ENCODE measurements at regions not wholly inside any gene's neighbourhood (a gene's known extent, or its start where the extent isn't known, plus 50 kb on each side); places are given as distances from the start of the nearest gene placed in this dataset.

GRCh38 chr1:73162564-73162963 lies 880.2 kb upstream of the NEGR1 start:
- H3K4me1 ChIP-seq, result peaks cover 0 to 11% (median 0%) of the 10 kb centered on the region in 10 experiments; a peak in 3 of 20 replicates
- no peaks in the 10 kb centered on the region for H3K27me3 ChIP-seq
- no peaks in the 10 kb centered on the region for H3K36me3 ChIP-seq
- no peaks in the 10 kb centered on the region for H4K20me1 ChIP-seq
- no peak overlapping the region for H3K27ac ChIP-seq
- TF ChIP-seq Cebpa-rat (IDR thresholded peaks at IDR 0.05), result no peak
- H3K9me3 ChIP-seq (replicated peaks in 1 of 11), result no peaks in the 10 kb centered on the region
- no peak overlapping the region for H3K4me3 ChIP-seq
- no peak overlapping the region for H3K9ac ChIP-seq
- H3K4me2 ChIP-seq, result 0 out of 22 replicates have a peak overlapping the region, but pooled peaks of 1 of the 11 experiments have one; percentile 5

- TF ChIP-seq Cebpa-rat (IDR thresholded peaks at IDR 0.05), result no peak
- Histone ChIP-seq H3K4me3 (no peak overlapping the region), H3K27ac (no peak overlapping the region), H3K9ac (no peak overlapping the region), H3K36me3 (no peaks in the 10 kb centered on the region), H3K4me1 (peaks cover 0 to 11% (median 0%) of the 10 kb centered on the region in 10 experiments; a peak in 3 of 20 replicates), H3K27me3 (no peaks in the 10 kb centered on the region), H3K4me2 (no peak overlapping the region), H4K20me1 (no peaks in the 10 kb centered on the region), H3K9me3 (replicated peaks in 1 of 11) (no peaks in the 10 kb centered on the region)
Observed at GRCh38 chr1:73161418-73161817, 879.1 kb upstream of the NEGR1 start.

GRCh38 chr1:73160759-73161158 lies 878.4 kb upstream of the NEGR1 start:
- Histone ChIP-seq H3K36me3 (no peaks in the 10 kb centered on the region), H4K20me1 (no peaks in the 10 kb centered on the region), H3K4me3 (no peak overlapping the region), H3K9me3 (replicated peaks in 1 of 11) (no peaks in the 10 kb centered on the region), H3K4me1 (peaks cover 0 to 11% (median 0%) of the 10 kb centered on the region in 10 experiments; a peak in 3 of 20 replicates), H3K4me2 (no peak overlapping the region), H3K9ac (no peak overlapping the region), H3K27me3 (no peaks in the 10 kb centered on the region), H3K27ac (no peak overlapping the region)
- no peak for TF ChIP-seq Cebpa-rat (IDR thresholded peaks at IDR 0.05)

- H3K4me3 ChIP-seq, result no peak overlapping the region
- H3K9me3 ChIP-seq (replicated peaks in 1 of 11), result no peaks in the 10 kb centered on the region
- H3K9ac ChIP-seq, result no peak overlapping the region
- no peak overlapping the region for H3K27ac ChIP-seq
- H4K20me1 ChIP-seq, result no peaks in the 10 kb centered on the region
- TF ChIP-seq Cebpa-rat (IDR thresholded peaks at IDR 0.05), result no peak
- H3K4me1 ChIP-seq, result no peaks in the 10 kb centered on the region
- H3K27me3 ChIP-seq, result no peaks in the 10 kb centered on the region
- no peaks in the 10 kb centered on the region for H3K36me3 ChIP-seq
- no peak overlapping the region for H3K4me2 ChIP-seq
Observed at GRCh38 chr1:73144311-73144710, 862.0 kb upstream of the NEGR1 start.

- no peak overlapping the region for H3K4me2 ChIP-seq
- H3K9me3 ChIP-seq (replicated peaks in 1 of 11), result no peaks in the 10 kb centered on the region
- H3K36me3 ChIP-seq, result no peaks in the 10 kb centered on the region
- no peaks in the 10 kb centered on the region for H3K4me1 ChIP-seq
- no peaks in the 10 kb centered on the region for H4K20me1 ChIP-seq
- H3K27ac ChIP-seq, result no peak overlapping the region
- H3K9ac ChIP-seq, result no peak overlapping the region
- no peak for TF ChIP-seq Cebpa-rat (IDR thresholded peaks at IDR 0.05)
- no peaks in the 10 kb centered on the region for H3K27me3 ChIP-seq
- H3K4me3 ChIP-seq, result no peak overlapping the region
Observed at GRCh38 chr1:73136975-73137374, 854.6 kb upstream of the NEGR1 start.

GRCh38 chr1:73106931-73107330 lies 824.6 kb upstream of the NEGR1 start:
- no peaks in the 10 kb centered on the region for H3K27me3 ChIP-seq
- H3K9me3 ChIP-seq (replicated peaks in 1 of 11), result 0 out of 22 replicates have a peak, but pooled peaks cover 0 to 6% (median 0%) of the 10 kb centered on the region in 11 experiments
- H3K9ac ChIP-seq, result no peak overlapping the region
- H3K36me3 ChIP-seq, result no peaks in the 10 kb centered on the region
- no peaks in the 10 kb centered on the region for H4K20me1 ChIP-seq
- H3K4me2 ChIP-seq, result no peak overlapping the region
- no peak for TF ChIP-seq Cebpa-rat (IDR thresholded peaks at IDR 0.05)
- H3K27ac ChIP-seq, result no peak overlapping the region
- H3K4me1 ChIP-seq, result no peaks in the 10 kb centered on the region
- H3K4me3 ChIP-seq, result no peak overlapping the region

GRCh38 chr1:73105755-73106154 lies 823.4 kb upstream of the NEGR1 start:
- no peak overlapping the region for H3K4me3 ChIP-seq
- no peaks in the 10 kb centered on the region for H3K27me3 ChIP-seq
- H3K36me3 ChIP-seq, result no peaks in the 10 kb centered on the region
- TF ChIP-seq Cebpa-rat (IDR thresholded peaks at IDR 0.05), result no peak
- H3K27ac ChIP-seq, result no peak overlapping the region
- 0 out of 22 replicates have a peak, but pooled peaks cover 0 to 6% (median 0%) of the 10 kb centered on the region in 11 experiments for H3K9me3 ChIP-seq (replicated peaks in 1 of 11)
- H3K9ac ChIP-seq, result no peak overlapping the region
- H4K20me1 ChIP-seq, result no peaks in the 10 kb centered on the region
- no peak overlapping the region for H3K4me2 ChIP-seq
- H3K4me1 ChIP-seq, result no peaks in the 10 kb centered on the region

- no peak overlapping the region for H3K4me2 ChIP-seq
- no peak overlapping the region for H3K4me3 ChIP-seq
- no peak for TF ChIP-seq Cebpa-rat (IDR thresholded peaks at IDR 0.05)
- no peak overlapping the region for H3K27ac ChIP-seq
- no peaks in the 10 kb centered on the region for H3K27me3 ChIP-seq
- H3K9ac ChIP-seq, result no peak overlapping the region
- H3K36me3 ChIP-seq, result no peaks in the 10 kb centered on the region
- H4K20me1 ChIP-seq, result no peaks in the 10 kb centered on the region
- 0 out of 22 replicates have a peak, but pooled peaks cover 0 to 8% (median 0%) of the 10 kb centered on the region in 11 experiments for H3K9me3 ChIP-seq (replicated peaks in 1 of 11)
- H3K4me1 ChIP-seq, result no peaks in the 10 kb centered on the region
Observed at GRCh38 chr1:73104749-73105148, 822.4 kb upstream of the NEGR1 start.

- H3K36me3 ChIP-seq, result no peaks in the 10 kb centered on the region
- H3K27me3 ChIP-seq, result no peaks in the 10 kb centered on the region
- H4K20me1 ChIP-seq, result no peaks in the 10 kb centered on the region
- TF ChIP-seq Cebpa-rat (IDR thresholded peaks at IDR 0.05), result no peak
- H3K27ac ChIP-seq, result no peak overlapping the region
- no peak overlapping the region for H3K4me2 ChIP-seq
- no peak overlapping the region for H3K4me3 ChIP-seq
- no peak overlapping the region for H3K9ac ChIP-seq
- H3K4me1 ChIP-seq, result no peaks in the 10 kb centered on the region
- H3K9me3 ChIP-seq (replicated peaks in 1 of 11), result 0 out of 22 replicates have a peak, but pooled peaks cover 0 to 5% (median 0%) of the 10 kb centered on the region in 11 experiments
Observed at GRCh38 chr1:73100216-73100615, 817.9 kb upstream of the NEGR1 start.

- Histone ChIP-seq H3K27me3 (no peaks in the 10 kb centered on the region), H3K4me3 (no peak overlapping the region), H3K9ac (no peak overlapping the region), H4K20me1 (no peaks in the 10 kb centered on the region), H3K4me1 (no peaks in the 10 kb centered on the region), H3K36me3 (no peaks in the 10 kb centered on the region), H3K9me3 (replicated peaks in 1 of 11) (0 out of 22 replicates have a peak, but pooled peaks cover 0 to 5% (median 0%) of the 10 kb centered on the region in 11 experiments), H3K4me2 (no peak overlapping the region), H3K27ac (no peak overlapping the region)
- no peak for TF ChIP-seq Cebpa-rat (IDR thresholded peaks at IDR 0.05)
Observed at GRCh38 chr1:73097917-73098316, 815.6 kb upstream of the NEGR1 start.
